OCI-LY7 (cell line): ENCODE measurements at regions not wholly inside any gene's neighbourhood (a gene's known extent, or its start where the extent isn't known, plus 50 kb on each side); places are given as distances from the start of the nearest gene placed in this dataset.
A peak's percentile ranks its signal among the peaks of the same experiment; 100 is the strongest.

ENCODE experiments used
- BruUV-seq: library from RNA; stranded (reverse); fragments of 400-500 nt; replicated peaks from 2 replicates; lab custom pipeline; 2021; lab: Mats Ljungman, UMichigan
- CTCF ChIA-PET: fragments of 300-600 bp; sonication (Branson Sonifier 250); formaldehyde crosslinking; loops from one replicate; lab custom pipeline; 2022; ENCODE audit warnings: antibody characterized with exemption; ENCODE audit not compliant: unreplicated experiment; lab: Charles Lee
- POLR2A ChIA-PET: fragments of 300-600 bp; sonication (Branson Sonifier 250); formaldehyde crosslinking; loops from one replicate; lab custom pipeline; 2022; ENCODE audit warnings: antibody characterized with exemption; lab: Charles Lee
- DNase-seq: peaks from one replicate; pipeline ENCODE4 v3.0.0-alpha.2; 2015; ENCODE audit warnings: low spot score
- H2AFZ ChIP-seq: fragments of 200-600 bp; sonication (generic), shearing (Covaris generic); 2 replicates; pipeline ENCODE4 v1.6.1; 2014; ENCODE audit warnings: mild to moderate bottlenecking, antibody characterized with exemption, low read length, moderate library complexity
- H3K27ac ChIP-seq: fragments of 200-600 bp; sonication (generic); 2 replicates; pipeline ENCODE4 v1.5.1; 2014; ENCODE audit warnings: mixed run types, low read depth, mild to moderate bottlenecking, moderate library complexity, low read length, inconsistent platforms; ENCODE audit not compliant: poor library complexity, severe bottlenecking
- H3K36me3 ChIP-seq: fragments of 200-600 bp; sonication (generic); 2 replicates; pipeline ENCODE4 v1.6.1; 2014; ENCODE audit warnings: mild to moderate bottlenecking, antibody characterized with exemption, low read length, moderate library complexity, mixed read lengths; ENCODE audit not compliant: insufficient read depth
- H3K4me1 ChIP-seq: fragments of 200-600 bp; sonication (generic); 2 replicates; pipeline ENCODE4 v1.5.1; 2014; ENCODE audit warnings: mild to moderate bottlenecking, low read length; ENCODE audit not compliant: insufficient read depth, poor library complexity, severe bottlenecking
- H3K4me2 ChIP-seq: fragments of 200-600 bp; sonication (generic); 2 replicates; pipeline ENCODE4 v1.6.1; 2014; ENCODE audit warnings: mild to moderate bottlenecking, low read length
- H3K4me3 ChIP-seq: fragments of 200-600 bp; sonication (generic); 2 replicates; pipeline ENCODE4 v1.5.1; 2014; ENCODE audit warnings: mild to moderate bottlenecking, low read depth, low read length; ENCODE audit not compliant: poor library complexity, severe bottlenecking
- H3K79me2 ChIP-seq: fragments of 200-600 bp; sonication (generic); 2 replicates; pipeline ENCODE4 v1.6.1; 2016; ENCODE audit warnings: low read depth, mild to moderate bottlenecking, low read length, moderate library complexity, mixed read lengths; ENCODE audit not compliant: insufficient read depth
- H3K9me2 ChIP-seq: fragments of 200-600 bp; sonication (generic); 2 replicates; pipeline ENCODE4 v1.6.1; 2016; ENCODE audit warnings: mild to moderate bottlenecking, low read length, mixed read lengths; ENCODE audit not compliant: insufficient read depth
- H3K9me3 ChIP-seq: fragments of 200-600 bp; sonication (generic); 2 replicates; pipeline ENCODE4 v1.6.1; 2014; ENCODE audit warnings: mild to moderate bottlenecking, mixed run types, low read length, mixed read lengths
- H4K20me1 ChIP-seq: fragments of 200-600 bp; sonication (generic); 2 replicates; pipeline ENCODE4 v1.6.1; 2014; ENCODE audit warnings: mild to moderate bottlenecking, antibody characterized with exemption, low read length, moderate library complexity, mixed read lengths; ENCODE audit not compliant: insufficient read depth
- EZH2phosphoT487 ChIP-seq: fragments of 200-600 bp; sonication (generic); IDR thresholded peaks from 2 replicates; pipeline ENCODE4 v1.6.1; 2018; ENCODE audit warnings: low read depth, borderline replicate concordance, mild to moderate bottlenecking, mixed run types, antibody characterized with exemption, low read length, moderate library complexity, mixed read lengths
- intact Hi-C: fragments of 100-400 bp; cut with micrococcal nuclease; formaldehyde crosslinking; loops from one replicate; pipeline ENCODE4 v1.10.0; 2022; ENCODE audit not compliant: unreplicated experiment
- TF ChIP-seq, protein P1 (sequence below): fragments of 200-600 bp; sonication (generic); conservative IDR thresholded peaks from 2 replicates; pipeline ENCODE4 v1.5.1; 2014; ENCODE audit warnings: mild to moderate bottlenecking, antibody characterized with exemption, low read length, moderate library complexity, mixed read lengths

DNA sequence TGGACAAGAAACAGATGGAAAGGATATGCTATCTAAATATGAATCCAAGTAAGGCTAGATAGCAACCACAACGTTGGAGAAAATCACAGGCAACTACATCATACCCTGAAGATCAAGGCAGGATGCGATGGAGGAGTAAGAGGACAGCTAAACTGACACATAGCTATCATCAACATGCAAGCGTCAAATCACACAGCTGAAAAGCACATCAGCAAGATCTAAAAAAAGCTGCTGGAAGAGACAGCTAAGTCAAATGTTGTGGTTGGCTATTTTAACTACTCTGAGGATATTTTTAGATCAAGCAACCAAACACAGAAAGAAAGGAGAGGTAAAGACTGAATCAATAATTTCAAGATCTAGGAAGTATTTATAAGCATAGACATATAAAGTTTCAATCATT lies 466.9 kb downstream of the BRD1 start:
- H3K4me1 ChIP-seq, result peaks cover 50% of the 10 kb centered on the region
- H4K20me1 ChIP-seq, result no peaks in the 10 kb centered on the region
- H3K27ac ChIP-seq, result peak overlapping the region; percentile 93
- peak; percentile 94 for DNase-seq
- POLR2A ChIA-PET, result interaction anchor here (0.6 to 2.4 kb wide), 4 partner anchors 9 to 159 kb away, joined by 3 to 15 read pairs (median 5); no protein-coding TSS in a partner anchor
- H3K4me3 ChIP-seq, result peak overlapping the region; percentile 49
- intact Hi-C loops, result loop anchor here (1.0 kb wide), 1 partner anchor 20 kb away; no protein-coding TSS in a partner anchor
- CTCF ChIA-PET, result interaction anchor here (0.6 kb wide), 1 partner anchor 258 kb away, joined by 3 read pairs; no protein-coding TSS in a partner anchor
- no peaks in the 10 kb centered on the region for H3K79me2 ChIP-seq
- TF ChIP-seq, protein P1, sequence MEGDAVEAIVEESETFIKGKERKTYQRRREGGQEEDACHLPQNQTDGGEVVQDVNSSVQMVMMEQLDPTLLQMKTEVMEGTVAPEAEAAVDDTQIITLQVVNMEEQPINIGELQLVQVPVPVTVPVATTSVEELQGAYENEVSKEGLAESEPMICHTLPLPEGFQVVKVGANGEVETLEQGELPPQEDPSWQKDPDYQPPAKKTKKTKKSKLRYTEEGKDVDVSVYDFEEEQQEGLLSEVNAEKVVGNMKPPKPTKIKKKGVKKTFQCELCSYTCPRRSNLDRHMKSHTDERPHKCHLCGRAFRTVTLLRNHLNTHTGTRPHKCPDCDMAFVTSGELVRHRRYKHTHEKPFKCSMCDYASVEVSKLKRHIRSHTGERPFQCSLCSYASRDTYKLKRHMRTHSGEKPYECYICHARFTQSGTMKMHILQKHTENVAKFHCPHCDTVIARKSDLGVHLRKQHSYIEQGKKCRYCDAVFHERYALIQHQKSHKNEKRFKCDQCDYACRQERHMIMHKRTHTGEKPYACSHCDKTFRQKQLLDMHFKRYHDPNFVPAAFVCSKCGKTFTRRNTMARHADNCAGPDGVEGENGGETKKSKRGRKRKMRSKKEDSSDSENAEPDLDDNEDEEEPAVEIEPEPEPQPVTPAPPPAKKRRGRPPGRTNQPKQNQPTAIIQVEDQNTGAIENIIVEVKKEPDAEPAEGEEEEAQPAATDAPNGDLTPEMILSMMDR, result no peak
- TF ChIP-seq EZH2phosphoT487, result no peak
- H3K4me2 ChIP-seq, result peak overlapping the region; percentile 68
- BruUV-seq, result no TSS peak
- H3K9me2 ChIP-seq, result no peaks in the 10 kb centered on the region
- peak overlapping the region; percentile 50 for H2AFZ ChIP-seq
- H3K36me3 ChIP-seq, result peaks cover 13% of the 10 kb centered on the region
- H3K9me3 ChIP-seq, result peaks cover 34% of the 10 kb centered on the region

DNA sequence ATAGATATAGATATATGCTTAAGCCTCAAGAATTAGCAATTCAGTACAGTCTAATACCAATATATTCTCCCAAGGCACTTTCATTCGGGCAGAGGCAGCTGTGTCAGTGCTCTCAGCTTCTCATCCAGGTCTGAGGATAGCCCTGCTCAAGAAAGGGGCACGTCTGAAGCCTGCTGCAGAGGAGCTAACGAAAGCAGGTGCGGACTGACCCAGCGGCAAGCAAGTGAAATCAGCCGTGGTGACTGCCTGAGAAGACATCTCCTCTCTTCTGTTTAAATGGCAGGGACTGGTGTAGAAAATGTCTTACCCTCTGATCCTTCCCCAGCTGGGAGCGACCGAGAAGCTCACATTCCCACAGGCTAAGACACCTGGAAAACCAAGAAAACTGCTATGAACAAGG lies 468.6 kb downstream of the BRD1 start:
- intact Hi-C loops, result loop anchor here (10.0 kb wide), 2 partner anchors 306 to 576 kb away; no protein-coding TSS in a partner anchor
- no peaks in the 10 kb centered on the region for H3K9me2 ChIP-seq
- peaks cover 13% of the 10 kb centered on the region for H3K36me3 ChIP-seq
- H3K4me3 ChIP-seq, result peak overlapping the region; percentile 7
- peaks cover 60% of the 10 kb centered on the region for H3K4me1 ChIP-seq
- H3K9me3 ChIP-seq, result peaks cover 31% of the 10 kb centered on the region
- ChIA-PET CTCF (interaction anchor here (0.6 kb wide), 1 partner anchor 225 kb away, joined by 3 read pairs; no protein-coding TSS in a partner anchor), POLR2A (interaction anchor here (1.4 to 2.4 kb wide), 2 partner anchors 7 to 22 kb away, joined by 10 to 15 read pairs; no protein-coding TSS in a partner anchor)
- peak; percentile 88 for DNase-seq
- peak overlapping the region; percentile 93 for H3K27ac ChIP-seq
- H3K79me2 ChIP-seq, result no peaks in the 10 kb centered on the region
- no peak for TF ChIP-seq EZH2phosphoT487
- TF ChIP-seq, protein P1, result no peak
- peak overlapping the region; percentile 68 for H3K4me2 ChIP-seq
- BruUV-seq, result TSS peak; percentile 67
- peak overlapping the region; percentile 66 for H2AFZ ChIP-seq
- no peaks in the 10 kb centered on the region for H4K20me1 ChIP-seq
